Sigmoid colon (tissue), 4 donors: ENCODE measurements at regions not wholly inside any gene's neighbourhood (a gene's known extent, or its start where the extent isn't known, plus 50 kb on each side); places are given as distances from the start of the nearest gene placed in this dataset.

ENCODE experiments used
- CTCF ChIP-seq, 4 experiments: fragments of 450-650 bp in 3 of 4; fragments of 200-600 bp in 1 of 4; IDR thresholded peaks; one replicate each; pipeline ENCODE4 v1.5.1; 2016 to 2019; ENCODE audit warnings: antibody characterized with exemption in 4 of 4, mild to moderate bottlenecking in 3 of 4, moderate library complexity in 2 of 4
- POLR2A ChIP-seq, 2 donors: fragments of 450-650 bp; IDR thresholded peaks; one replicate each; pipeline ENCODE4 v1.6.1; 2016; ENCODE audit warnings: antibody characterized with exemption in 2 of 2, mild to moderate bottlenecking in 2 of 2, moderate library complexity in 2 of 2
- POLR2AphosphoS5 ChIP-seq, 4 donors: sonication (generic); formaldehyde crosslinking; IDR thresholded peaks; one replicate each; pipeline ENCODE4 v1.6.1; 2017; ENCODE audit warnings: antibody characterized with exemption in 4 of 4

GRCh38 chr11:127288926-127289325 lies 288.4 kb upstream of the KIRREL3 start:
- no peak for TF ChIP-seq CTCF (IDR thresholded peaks at IDR 0.05)
- no peak for TF ChIP-seq POLR2AphosphoS5 (IDR thresholded peaks at IDR 0.05)
- no peak for TF ChIP-seq POLR2A (IDR thresholded peaks at IDR 0.05)
